GM12872 (cell line): ENCODE measurements at regions not wholly inside any gene's neighbourhood (a gene's known extent, or its start where the extent isn't known, plus 50 kb on each side); places are given as distances from the start of the nearest gene placed in this dataset.

Experiments used
- CTCF ChIP-seq: IDR thresholded peaks from 3 replicates; pipeline ENCODE4 v1.5.1; 2011; ENCODE audit warnings: low read depth, mild to moderate bottlenecking, low read length, moderate library complexity; ENCODE audit not compliant: insufficient read depth

GRCh38 chr18:28736951-28737350 is 560.0 kb upstream of the CDH2 start:
- no peak for TF ChIP-seq CTCF

GRCh38 chr18:28736223-28736622 is 559.3 kb upstream of the CDH2 start:
- no peak for TF ChIP-seq CTCF

DNA sequence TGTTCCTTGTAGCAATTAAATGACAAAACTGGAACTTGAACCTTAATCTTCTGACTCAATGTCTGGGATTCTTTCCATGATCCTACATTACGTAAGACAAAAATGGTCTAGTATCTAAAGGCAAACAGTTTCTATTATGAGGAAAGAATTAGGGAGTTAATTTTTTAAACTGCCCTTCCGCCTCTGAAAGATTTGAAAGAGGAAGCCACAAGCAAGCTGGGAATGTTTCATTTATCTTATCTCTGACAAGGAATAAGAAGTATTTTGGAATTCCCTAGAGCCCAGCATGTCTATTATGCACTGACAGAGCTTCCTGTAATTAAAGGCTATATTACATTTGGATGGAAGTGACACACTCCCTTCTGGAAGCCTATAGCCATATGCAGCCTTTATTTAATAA is 558.8 kb upstream of the CDH2 start:
- no peak for TF ChIP-seq CTCF

DNA sequence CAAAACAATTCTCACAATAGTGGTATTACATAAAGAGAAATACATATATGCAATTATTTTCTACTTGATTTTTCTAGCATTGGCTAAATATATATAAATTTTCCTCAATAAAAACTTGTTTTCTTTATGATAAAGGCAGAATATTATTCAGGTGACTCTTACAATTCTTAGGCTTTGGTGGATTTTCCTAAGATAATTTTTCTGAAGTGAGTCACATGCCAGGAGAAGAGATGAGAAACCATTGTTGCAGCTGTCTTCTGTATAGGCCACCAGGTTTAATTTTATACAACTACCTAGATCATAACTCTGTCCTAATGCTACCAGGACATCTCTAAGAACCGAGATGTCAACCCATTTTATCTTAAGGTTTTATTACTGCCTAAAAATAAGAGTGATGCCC is 552.4 kb upstream of the CDH2 start:
- TF ChIP-seq CTCF = no peak

DNA sequence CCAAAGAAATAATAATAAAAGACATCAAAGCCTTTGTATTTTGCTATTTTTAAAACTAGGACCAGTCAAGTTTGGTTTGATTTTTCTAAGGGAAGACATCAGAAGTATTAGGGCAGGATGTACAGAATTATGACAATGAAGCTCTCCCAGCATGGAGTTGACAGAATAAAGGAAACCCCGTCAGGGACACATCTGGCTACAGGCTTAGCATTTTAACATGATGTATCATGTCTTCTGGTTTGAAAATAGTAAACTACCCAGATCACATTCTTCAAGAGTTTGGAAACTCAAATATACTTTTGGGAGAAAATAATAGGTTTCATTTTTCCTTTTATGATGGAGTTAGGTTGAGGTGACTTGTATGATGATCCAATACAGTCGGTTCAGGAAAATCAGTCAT is 552.0 kb upstream of the CDH2 start:
- TF ChIP-seq CTCF = no peak

GRCh38 chr18:28725876-28726275 is 548.9 kb upstream of the CDH2 start:
- TF ChIP-seq CTCF = no peak

GRCh38 chr18:28723506-28723905 is 546.6 kb upstream of the CDH2 start:
- no peak for TF ChIP-seq CTCF

DNA sequence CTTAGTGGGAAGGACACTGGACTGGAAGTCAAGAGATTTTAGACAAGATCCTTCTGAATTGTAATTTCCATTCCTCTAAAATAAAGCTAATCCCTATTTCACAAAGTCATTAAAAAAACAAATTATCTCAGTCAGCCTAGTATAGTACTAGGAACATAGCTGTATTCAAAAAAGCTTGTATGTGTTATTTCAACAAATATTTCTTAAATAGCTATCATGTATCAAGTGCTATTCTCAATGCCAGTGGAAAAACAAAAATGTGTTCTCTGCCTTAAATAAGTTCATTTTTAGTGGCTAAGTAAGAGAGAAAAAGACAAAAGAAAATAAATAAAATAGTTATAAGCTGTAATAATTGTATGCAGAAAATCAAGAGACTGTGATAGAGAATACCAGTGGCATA is 541.8 kb upstream of the CDH2 start:
- no peak for TF ChIP-seq CTCF
